Caco-2 (cell line): ENCODE measurements at regions not wholly inside any gene's neighbourhood (a gene's known extent, or its start where the extent isn't known, plus 50 kb on each side); places are given as distances from the start of the nearest gene placed in this dataset.

Experiments used
- BruUV-seq: library from RNA; stranded (reverse); fragments of 400-500 nt; replicated peaks from 2 replicates; lab custom pipeline; 2021; lab: Mats Ljungman, UMichigan
- CTCF ChIA-PET: fragments of 300-600 bp; sonication (Branson Sonifier 250); formaldehyde crosslinking; loops from one replicate; lab custom pipeline; 2022; ENCODE audit warnings: antibody characterized with exemption; lab: Charles Lee
- POLR2A ChIA-PET: fragments of 300-600 bp; sonication (Branson Sonifier 250); formaldehyde crosslinking; loops from one replicate; lab custom pipeline; 2022; ENCODE audit warnings: antibody characterized with exemption; lab: Charles Lee
- DNase-seq, 2 experiments: peaks; one replicate each; pipeline versions ENCODE4 v3.0.0 to v3.0.0-alpha.2; 2020 to 2022
- H3K27me3 ChIP-seq: replicated peaks from 2 replicates; pipeline ENCODE4 v1.6.0; 2011; ENCODE audit warnings: low read length; ENCODE audit not compliant: control insufficient read depth, insufficient read depth
- H3K36me3 ChIP-seq: 2 replicates; pipeline ENCODE4 v1.5.1; 2011; ENCODE audit warnings: low read length; ENCODE audit not compliant: control insufficient read depth, insufficient read depth
- H3K4me1 ChIP-seq: fragments of 250-450 bp; sonication (Bioruptor Pico); 2 replicates; pipeline ENCODE4 v1.5.1; 2020; ENCODE audit warnings: mild to moderate bottlenecking
- H3K4me3 ChIP-seq: 2 replicates; pipeline ENCODE4 v1.5.1; 2011; ENCODE audit warnings: low read depth, mild to moderate bottlenecking, control low read depth, low read length
- H3K9me3 ChIP-seq: fragments of 250-450 bp; sonication (Bioruptor Pico); 2 replicates; pipeline ENCODE4 v1.5.1; 2020; ENCODE audit warnings: mild to moderate bottlenecking, moderate library complexity
- H3K27ac Mint-ChIP-seq: one replicate; pipeline ENCODE4 v1.8.0; 2022; ENCODE audit warnings: mixed read lengths; ENCODE audit not compliant: unreplicated experiment
- H3K27me3 Mint-ChIP-seq: one replicate; pipeline ENCODE4 v1.8.0; 2022; ENCODE audit warnings: mixed read lengths; ENCODE audit not compliant: insufficient read depth, unreplicated experiment
- H3K36me3 Mint-ChIP-seq: one replicate; pipeline ENCODE4 v1.8.0; 2022; ENCODE audit warnings: mild to moderate bottlenecking, mixed read lengths; ENCODE audit not compliant: insufficient read depth, unreplicated experiment
- H3K4me1 Mint-ChIP-seq: one replicate; pipeline ENCODE4 v1.8.0; 2022; ENCODE audit warnings: low read depth, mixed read lengths; ENCODE audit not compliant: unreplicated experiment
- H3K4me3 Mint-ChIP-seq: one replicate; pipeline ENCODE4 v1.8.0; 2022; ENCODE audit warnings: mild to moderate bottlenecking, moderate library complexity, mixed read lengths; ENCODE audit not compliant: unreplicated experiment
- H3K9me3 Mint-ChIP-seq: one replicate; pipeline ENCODE4 v1.8.0; 2022; ENCODE audit warnings: mixed read lengths; ENCODE audit not compliant: unreplicated experiment
- intact Hi-C: fragments of 100-400 bp; cut with micrococcal nuclease; formaldehyde crosslinking; loops from one replicate; pipeline ENCODE4 v1.10.0; 2022; ENCODE audit not compliant: unreplicated experiment
- TF ChIP-seq, protein P1 (sequence below), 2 experiments: fragments of 200-600 bp in 1 of 2; IDR thresholded peaks; 1 replicate in 1 of 2; 2 replicates in 1 of 2; pipeline versions ENCODE4 v1.5.1 to v1.8.0; 2011 to 2022; ENCODE audit warnings: antibody characterized with exemption in 1 of 2, control low read depth in 1 of 2, inconsistent platforms in 1 of 2, low read depth in 1 of 2, low read length in 1 of 2, mild to moderate bottlenecking in 1 of 2, moderate library complexity in 1 of 2; ENCODE audit not compliant: insufficient read depth in 1 of 2, severe bottlenecking in 1 of 2, unreplicated experiment in 1 of 2

DNA sequence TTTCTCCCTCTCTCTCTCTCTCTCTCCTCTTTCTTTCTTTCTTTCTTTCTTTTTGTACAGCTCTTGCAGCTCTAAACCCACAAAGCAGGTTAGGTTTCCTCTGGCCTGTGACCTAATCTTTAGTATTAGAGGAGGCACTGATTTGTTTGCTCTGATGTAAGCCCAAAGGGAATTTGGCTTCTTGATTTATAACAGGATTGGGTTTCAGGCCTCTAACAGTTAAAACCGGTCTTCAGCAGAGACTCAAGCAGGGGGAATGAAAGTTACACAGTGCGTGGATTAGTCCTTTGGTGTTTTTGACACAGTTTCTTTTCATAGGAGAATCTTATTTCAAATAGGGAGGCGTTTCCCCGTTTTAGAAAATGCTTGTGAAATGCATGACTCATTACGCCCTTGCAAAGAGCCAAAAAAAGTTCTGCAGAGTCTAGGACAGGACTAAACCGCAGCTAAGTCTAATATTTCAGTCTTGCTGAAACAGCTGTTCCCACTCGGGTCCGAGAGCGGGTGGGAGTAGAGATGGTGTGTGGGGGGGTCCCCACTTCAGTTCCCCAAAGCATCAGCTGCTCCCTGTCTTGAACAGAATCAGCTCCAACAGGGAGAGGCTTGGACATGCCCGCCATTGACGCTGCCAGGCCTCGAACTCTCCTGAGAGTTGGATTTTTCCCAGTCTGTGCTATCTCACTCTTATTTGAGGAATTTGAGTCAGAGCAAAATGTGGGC is 296.5 kb upstream of the PITRM1 start:
- ChIA-PET CTCF (interaction anchor here (0.7 kb wide), 1 partner anchor 17 kb away, joined by 3 read pairs; no protein-coding TSS in a partner anchor), POLR2A (no interaction called here)
- Histone ChIP-seq H3K27me3 (no peaks in the 10 kb centered on the region), H3K4me1 (peaks cover 28% of the 10 kb centered on the region), H3K36me3 (no peaks in the 10 kb centered on the region), H3K4me3 (no peak overlapping the region), H3K9me3 (no peaks in the 10 kb centered on the region)
- H3K4me1 Mint-ChIP-seq, result peaks cover 39% of the 10 kb centered on the region
- peak overlapping the region; percentile 4 for H3K4me3 Mint-ChIP-seq
- H3K27me3 Mint-ChIP-seq, result no peaks in the 10 kb centered on the region
- peaks cover 10% of the 10 kb centered on the region for H3K9me3 Mint-ChIP-seq
- no peaks in the 10 kb centered on the region for H3K36me3 Mint-ChIP-seq
- intact Hi-C loops, result no loop called here
- no TSS peak for BruUV-seq
- TF ChIP-seq, protein P1, sequence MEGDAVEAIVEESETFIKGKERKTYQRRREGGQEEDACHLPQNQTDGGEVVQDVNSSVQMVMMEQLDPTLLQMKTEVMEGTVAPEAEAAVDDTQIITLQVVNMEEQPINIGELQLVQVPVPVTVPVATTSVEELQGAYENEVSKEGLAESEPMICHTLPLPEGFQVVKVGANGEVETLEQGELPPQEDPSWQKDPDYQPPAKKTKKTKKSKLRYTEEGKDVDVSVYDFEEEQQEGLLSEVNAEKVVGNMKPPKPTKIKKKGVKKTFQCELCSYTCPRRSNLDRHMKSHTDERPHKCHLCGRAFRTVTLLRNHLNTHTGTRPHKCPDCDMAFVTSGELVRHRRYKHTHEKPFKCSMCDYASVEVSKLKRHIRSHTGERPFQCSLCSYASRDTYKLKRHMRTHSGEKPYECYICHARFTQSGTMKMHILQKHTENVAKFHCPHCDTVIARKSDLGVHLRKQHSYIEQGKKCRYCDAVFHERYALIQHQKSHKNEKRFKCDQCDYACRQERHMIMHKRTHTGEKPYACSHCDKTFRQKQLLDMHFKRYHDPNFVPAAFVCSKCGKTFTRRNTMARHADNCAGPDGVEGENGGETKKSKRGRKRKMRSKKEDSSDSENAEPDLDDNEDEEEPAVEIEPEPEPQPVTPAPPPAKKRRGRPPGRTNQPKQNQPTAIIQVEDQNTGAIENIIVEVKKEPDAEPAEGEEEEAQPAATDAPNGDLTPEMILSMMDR (IDR thresholded peaks at IDR 0.05; ENCODE audit: insufficient read depth in 1 of 2, low read depth in 1 of 2, low read length in 1 of 2, severe bottlenecking in 1 of 2, unreplicated experiment in 1 of 2), result no peak
- peak overlapping the region; percentile 60 for H3K27ac Mint-ChIP-seq
- DNase-seq, result peak in 1 of 2 experiments; percentile 56

DNA sequence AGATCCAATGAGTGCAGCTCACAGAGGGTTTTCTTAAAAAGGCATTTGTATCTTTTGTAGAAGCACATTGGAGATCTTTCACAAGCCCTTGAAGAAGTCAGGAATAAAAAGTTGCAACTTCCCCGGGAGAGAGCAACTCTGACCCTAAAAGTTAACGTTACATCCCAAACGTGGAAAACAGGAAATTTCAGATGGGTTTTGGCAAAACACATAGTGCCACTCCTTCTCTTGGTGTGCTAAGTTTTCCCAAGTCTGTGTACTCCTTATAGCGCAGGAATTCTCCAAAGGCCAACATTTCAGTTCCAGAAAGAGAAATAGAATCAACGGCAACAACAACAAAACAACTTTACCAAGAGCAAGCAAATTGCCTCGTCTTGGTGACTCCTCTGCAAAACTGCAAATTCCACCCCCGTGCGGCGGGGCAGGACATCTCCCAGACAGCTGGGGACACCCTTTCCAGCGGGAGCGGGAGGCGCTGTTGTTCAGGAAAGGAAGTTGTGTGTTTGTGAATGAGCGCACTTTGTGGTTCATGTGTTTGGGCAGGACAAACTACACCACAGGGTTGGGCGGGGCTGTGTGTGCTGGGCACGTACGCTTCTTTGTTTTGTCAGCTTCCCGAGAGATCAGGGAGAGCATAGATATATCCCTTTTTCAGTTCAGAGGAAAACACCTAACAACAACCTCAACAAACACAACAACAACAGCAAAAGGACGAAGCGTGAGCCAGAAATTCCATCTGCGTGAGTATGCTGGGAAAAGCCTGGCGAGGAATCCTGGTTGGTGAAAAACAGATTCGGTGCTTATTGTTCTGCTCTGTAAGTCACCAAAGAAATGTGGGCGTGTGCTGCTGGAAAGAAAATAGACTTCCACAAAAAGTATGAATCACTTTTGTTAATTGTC is 294.7 kb upstream of the PITRM1 start:
- Mint-ChIP-seq H3K4me1 (peaks cover 39% of the 10 kb centered on the region), H3K27me3 (no peaks in the 10 kb centered on the region), H3K9me3 (peaks cover 10% of the 10 kb centered on the region), H3K36me3 (no peaks in the 10 kb centered on the region), H3K27ac (peak overlapping the region; percentile 34), H3K4me3 (no peak overlapping the region)
- H3K4me3 ChIP-seq, result no peak overlapping the region
- no peaks in the 10 kb centered on the region for H3K36me3 ChIP-seq
- no peaks in the 10 kb centered on the region for H3K9me3 ChIP-seq
- no TSS peak for BruUV-seq
- CTCF ChIA-PET, result no interaction called here
- intact Hi-C loops, result no loop called here
- TF ChIP-seq, protein P1 (IDR thresholded peaks at IDR 0.05; ENCODE audit: insufficient read depth in 1 of 2, low read depth in 1 of 2, low read length in 1 of 2, severe bottlenecking in 1 of 2, unreplicated experiment in 1 of 2), result no peak
- peaks cover 28% of the 10 kb centered on the region for H3K4me1 ChIP-seq
- H3K27me3 ChIP-seq, result no peaks in the 10 kb centered on the region
- POLR2A ChIA-PET, result no interaction called here
- DNase-seq, result no peak

DNA sequence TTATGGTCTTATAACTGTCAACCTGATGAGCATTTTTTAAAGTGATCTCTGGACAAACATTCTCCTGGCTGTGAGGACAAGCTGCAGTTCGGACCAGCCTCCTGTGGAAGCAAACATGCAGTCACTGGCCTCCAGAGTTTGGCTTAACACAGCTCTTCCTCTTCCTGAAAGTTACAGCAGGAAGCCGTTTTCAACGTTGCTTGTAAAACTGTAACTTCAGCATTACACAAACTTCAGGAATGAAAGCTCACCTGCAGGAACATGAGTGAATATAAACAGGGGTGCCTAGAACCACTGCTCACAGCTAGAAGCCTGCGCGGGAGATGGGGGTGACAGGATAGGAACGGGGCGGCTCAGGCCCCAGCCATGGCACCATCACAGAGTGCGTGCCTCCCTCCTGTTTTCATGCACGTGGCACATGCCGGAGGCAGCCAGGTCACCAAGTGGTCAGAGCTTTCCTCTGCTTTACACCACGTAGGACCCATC is 292.9 kb upstream of the PITRM1 start:
- Histone ChIP-seq H3K4me3 (no peak overlapping the region), H3K36me3 (no peaks in the 10 kb centered on the region), H3K27me3 (no peaks in the 10 kb centered on the region), H3K9me3 (peaks cover 4% of the 10 kb centered on the region; the same call in 1 of the 2 replicates), H3K4me1 (peaks cover 28% of the 10 kb centered on the region)
- peak overlapping the region; percentile 19 for H3K27ac Mint-ChIP-seq
- intact Hi-C loops, result no loop called here
- H3K36me3 Mint-ChIP-seq, result no peaks in the 10 kb centered on the region
- BruUV-seq, result no TSS peak
- H3K27me3 Mint-ChIP-seq, result no peaks in the 10 kb centered on the region
- peak overlapping the region; percentile 7 for H3K4me3 Mint-ChIP-seq
- ChIA-PET POLR2A (no interaction called here), CTCF (no interaction called here)
- peaks cover 39% of the 10 kb centered on the region for H3K4me1 Mint-ChIP-seq
- TF ChIP-seq, protein P1 (IDR thresholded peaks at IDR 0.05; ENCODE audit: insufficient read depth in 1 of 2, low read depth in 1 of 2, low read length in 1 of 2, severe bottlenecking in 1 of 2, unreplicated experiment in 1 of 2), result no peak
- DNase-seq, result no peak
- peaks cover 3% of the 10 kb centered on the region for H3K9me3 Mint-ChIP-seq
